ENCODE measurements at regions not wholly inside any gene's neighbourhood (a gene's known extent, or its start where the extent isn't known, plus 50 kb on each side); places are given as distances from the start of the nearest gene placed in this dataset.

GRCh38 chr20:57821935-57822334 is 112.1 kb upstream of the PMEPA1 start:
- Histone ChIP-seq H2BK20ac (ENCODE audit: low read depth, low read length) (no peak overlapping the region), H2AK5ac (ENCODE audit: low read depth, low read length) (no peak overlapping the region), H3K4ac (ENCODE audit: low read depth, low read length) (no peak overlapping the region), H3K9me3 (ENCODE audit: control insufficient read depth, insufficient read depth, low read length) (no peaks in the 10 kb centered on the region), H3K27me3 (ENCODE audit: control insufficient read depth, insufficient read depth, low read length) (peaks cover 5% of the 10 kb centered on the region), H3K9me1 (ENCODE audit: insufficient read depth, low read length) (no peaks in the 10 kb centered on the region), H3K9ac (ENCODE audit: low read depth, low read length) (no peak overlapping the region), H3K23ac (ENCODE audit: low read depth, low read length) (no peak overlapping the region), H4K20me1 (ENCODE audit: insufficient read depth, low read length) (no peaks in the 10 kb centered on the region), H3K36me3 (ENCODE audit: control insufficient read depth, insufficient read depth, low read length) (no peaks in the 10 kb centered on the region), H2AK9ac (replicated peaks; ENCODE audit: low read depth, low read length, poor library complexity) (no peak overlapping the region), H4K91ac (ENCODE audit: insufficient read depth, low read depth, low read length) (no peak overlapping the region), H4K8ac (ENCODE audit: low read depth in 2 of 2, low read length in 2 of 2) (no peak overlapping the region), H2BK15ac (ENCODE audit: low read depth, low read length) (no peak overlapping the region), H3K56ac (ENCODE audit: extremely low read depth, insufficient read depth, low read length) (no peak overlapping the region), H2BK5ac (ENCODE audit: low read depth, low read length, poor library complexity, severe bottlenecking) (no peak overlapping the region), H2BK120ac (ENCODE audit: low read depth, low read length) (no peak overlapping the region), H3K4me1 (ENCODE audit: control insufficient read depth, insufficient read depth, low read length) (no peaks in the 10 kb centered on the region), H3K79me1 (ENCODE audit: low read depth in 1 of 2, low read length in 2 of 2) (no peaks in the 10 kb centered on the region), H3K4me2 (ENCODE audit: low read depth, low read length) (no peak overlapping the region), H3K18ac (ENCODE audit: low read depth, low read length) (no peak overlapping the region), H3K27ac (ENCODE audit: insufficient read depth, low read length) (no peak overlapping the region), H2AFZ (replicated peaks; ENCODE audit: low read length, poor library complexity) (no peak overlapping the region), H4K5ac (ENCODE audit: low read depth, low read length) (no peak overlapping the region), H3K14ac (replicated peaks; ENCODE audit: low read depth, low read length) (no peak overlapping the region), H3K4me3 (ENCODE audit: insufficient read depth, low read depth, low read length) (no peak overlapping the region)
- dilution Hi-C loops (cut with HindIII; ENCODE audit: low sequenced_read_pairs, unreplicated experiment) (no loop called here), intact Hi-C loops (cut with micrococcal nuclease) (no loop called here), in situ Hi-C loops (cut with MboI; ENCODE audit: low sequenced_read_pairs) (no loop called here)
- no TSS peak for BruUV-seq (replicated peaks)
- ATAC-seq (ENCODE audit: low read depth) (no peak), DNase-seq (no peak)
- TF ChIP-seq ELK1 (IDR thresholded peaks at IDR 0.05; ENCODE audit: borderline replicate concordance, low read depth, low read length) (no peak), MAFK (IDR thresholded peaks at IDR 0.05; ENCODE audit: low read depth, low read length) (no peak)
- TF ChIP-seq, protein P1, sequence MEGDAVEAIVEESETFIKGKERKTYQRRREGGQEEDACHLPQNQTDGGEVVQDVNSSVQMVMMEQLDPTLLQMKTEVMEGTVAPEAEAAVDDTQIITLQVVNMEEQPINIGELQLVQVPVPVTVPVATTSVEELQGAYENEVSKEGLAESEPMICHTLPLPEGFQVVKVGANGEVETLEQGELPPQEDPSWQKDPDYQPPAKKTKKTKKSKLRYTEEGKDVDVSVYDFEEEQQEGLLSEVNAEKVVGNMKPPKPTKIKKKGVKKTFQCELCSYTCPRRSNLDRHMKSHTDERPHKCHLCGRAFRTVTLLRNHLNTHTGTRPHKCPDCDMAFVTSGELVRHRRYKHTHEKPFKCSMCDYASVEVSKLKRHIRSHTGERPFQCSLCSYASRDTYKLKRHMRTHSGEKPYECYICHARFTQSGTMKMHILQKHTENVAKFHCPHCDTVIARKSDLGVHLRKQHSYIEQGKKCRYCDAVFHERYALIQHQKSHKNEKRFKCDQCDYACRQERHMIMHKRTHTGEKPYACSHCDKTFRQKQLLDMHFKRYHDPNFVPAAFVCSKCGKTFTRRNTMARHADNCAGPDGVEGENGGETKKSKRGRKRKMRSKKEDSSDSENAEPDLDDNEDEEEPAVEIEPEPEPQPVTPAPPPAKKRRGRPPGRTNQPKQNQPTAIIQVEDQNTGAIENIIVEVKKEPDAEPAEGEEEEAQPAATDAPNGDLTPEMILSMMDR (conservative IDR thresholded peaks at IDR 0.05; ENCODE audit: low read depth, low read length), result no peak
- CTCF ChIA-PET, result no interaction called here
- POLR2A ChIA-PET (ENCODE audit: unreplicated experiment), result no interaction called here
- no CpG with 5 or more reads among the region's 4 CpGs for WGBS, 2 experiments (ENCODE audit: extremely low coverage in 2 of 2, insufficient read length in 1 of 2)

Measured in IMR-90 (cell line).